ENCODE measurements at regions not wholly inside any gene's neighbourhood (a gene's known extent, or its start where the extent isn't known, plus 50 kb on each side); places are given as distances from the start of the nearest gene placed in this dataset.

GRCh38 chr12:63083046-63083445 is 68.0 kb downstream of the AVPR1A start:
- no peaks in the 10 kb centered on the region for H3K9me3 ChIP-seq (ENCODE audit: control insufficient read depth, insufficient read depth, low read depth, low read length)
- no peak for TF ChIP-seq ZNF473 (tag by site-specific recombination; IDR thresholded peaks at IDR 0.05)
- TF ChIP-seq ZNF596 (tag by site-specific recombination; IDR thresholded peaks at IDR 0.05), result no peak
- no peak for TF ChIP-seq ZNF623 (tag by site-specific recombination; IDR thresholded peaks at IDR 0.05)
- H3K36me3 ChIP-seq (ENCODE audit: control insufficient read depth in 2 of 2, insufficient read depth in 1 of 2, low read length in 2 of 2), result no peaks in the 10 kb centered on the region
- CTCF ChIA-PET, result no interaction called here
- no peak overlapping the region for H3K4me3 ChIP-seq (ENCODE audit: low read depth, low read length)
- POLR2A ChIA-PET, result no interaction called here
- no peak overlapping the region for H3K27ac ChIP-seq (ENCODE audit: extremely low read depth, low read depth, low read length)
- H3K4me1 ChIP-seq (ENCODE audit: control insufficient read depth, insufficient read depth, low read length), result no peaks in the 10 kb centered on the region

GRCh38 chr12:63079791-63080502 is 71.1 kb downstream of the AVPR1A start:
- ChIA-PET CTCF (interaction anchor here (0.5 to 0.9 kb wide), 2 partner anchors 10 to 144 kb away, joined by 3 read pairs; no protein-coding TSS in a partner anchor), POLR2A (no interaction called here)
- Histone ChIP-seq H3K36me3 (ENCODE audit: control insufficient read depth in 2 of 2, insufficient read depth in 1 of 2, low read length in 2 of 2) (no peaks in the 10 kb centered on the region), H3K4me1 (ENCODE audit: control insufficient read depth, insufficient read depth, low read length) (no peaks in the 10 kb centered on the region), H3K4me3 (ENCODE audit: low read depth, low read length) (no peak overlapping the region), H3K27ac (ENCODE audit: extremely low read depth, low read depth, low read length) (no peak overlapping the region), H3K9me3 (ENCODE audit: control insufficient read depth, insufficient read depth, low read depth, low read length) (no peaks in the 10 kb centered on the region)
- TF ChIP-seq KLF16 (tag by site-specific recombination; IDR thresholded peaks at IDR 0.05) (no peak), ZBTB6 (tag by site-specific recombination; IDR thresholded peaks at IDR 0.05) (no peak), ZNF777 (tag by site-specific recombination; IDR thresholded peaks at IDR 0.05; ENCODE audit: borderline replicate concordance) (no peak), ZNF155 (tag by site-specific recombination; IDR thresholded peaks at IDR 0.05) (no peak), ZNF248 (tag by site-specific recombination; IDR thresholded peaks at IDR 0.05) (no peak), SCRT1 (tag by site-specific recombination; IDR thresholded peaks at IDR 0.05; ENCODE audit: borderline replicate concordance) (no peak), ZFP37 (tag by site-specific recombination; IDR thresholded peaks at IDR 0.05) (no peak), ZNF174 (tag by site-specific recombination; IDR thresholded peaks at IDR 0.05) (no peak), GLIS2 (tag by site-specific recombination; IDR thresholded peaks at IDR 0.05) (no peak), ZNF350 (tag by site-specific recombination; IDR thresholded peaks at IDR 0.05) (no peak), ZNF792 (tag by site-specific recombination; IDR thresholded peaks at IDR 0.05) (no peak), SP3 (tag by site-specific recombination; IDR thresholded peaks at IDR 0.05) (no peak), ZNF292 (tag by site-specific recombination; IDR thresholded peaks at IDR 0.05; ENCODE audit: borderline replicate concordance, low read depth) (no peak)

GRCh38 chr12:63078906-63079305 is 72.1 kb downstream of the AVPR1A start:
- H3K36me3 ChIP-seq (ENCODE audit: control insufficient read depth in 2 of 2, insufficient read depth in 1 of 2, low read length in 2 of 2), result no peaks in the 10 kb centered on the region
- ChIA-PET POLR2A (no interaction called here), CTCF (interaction anchor here (0.7 to 1.3 kb wide), 2 partner anchors 10 to 457 kb away, joined by 3 to 6 read pairs; no protein-coding TSS in a partner anchor)
- H3K9me3 ChIP-seq (ENCODE audit: control insufficient read depth, insufficient read depth, low read depth, low read length), result no peaks in the 10 kb centered on the region
- no peak overlapping the region for H3K27ac ChIP-seq (ENCODE audit: extremely low read depth, low read depth, low read length)
- no peaks in the 10 kb centered on the region for H3K4me1 ChIP-seq (ENCODE audit: control insufficient read depth, insufficient read depth, low read length)
- H3K4me3 ChIP-seq (ENCODE audit: low read depth, low read length), result no peak overlapping the region
- no peak for TF ChIP-seq ZNF184 (tag by site-specific recombination; IDR thresholded peaks at IDR 0.05)
- no peak for TF ChIP-seq ZNF324 (tag by site-specific recombination; IDR thresholded peaks at IDR 0.05)
- no peak for TF ChIP-seq ZNF645 (tag by site-specific recombination; IDR thresholded peaks at IDR 0.05)
- TF ChIP-seq ZNF23 (tag by site-specific recombination; IDR thresholded peaks at IDR 0.05; ENCODE audit: borderline replicate concordance), result no peak
- TF ChIP-seq ZNF394 (tag by site-specific recombination; IDR thresholded peaks at IDR 0.05; ENCODE audit: borderline replicate concordance), result no peak
- no peak for TF ChIP-seq TRIM28 (IDR thresholded peaks at IDR 0.05; ENCODE audit: borderline replicate concordance, low read length)
- TF ChIP-seq SP3 (tag by site-specific recombination; IDR thresholded peaks at IDR 0.05), result no peak
- TF ChIP-seq ZNF513 (tag by site-specific recombination; IDR thresholded peaks at IDR 0.05), result no peak
- TF ChIP-seq ZBTB8A (tag by site-specific recombination; IDR thresholded peaks at IDR 0.05), result no peak
- no peak for TF ChIP-seq GLI2 (tag by site-specific recombination; IDR thresholded peaks at IDR 0.05; ENCODE audit: borderline replicate concordance, low read depth)
- TF ChIP-seq ZNF423 (tag by site-specific recombination; IDR thresholded peaks at IDR 0.05), result no peak
- TF ChIP-seq ZNF362 (tag by site-specific recombination; IDR thresholded peaks at IDR 0.05), result no peak
- no peak for TF ChIP-seq WT1 (tag by site-specific recombination; IDR thresholded peaks at IDR 0.05)
